GM23248 (cell line): ENCODE measurements at regions not wholly inside any gene's neighbourhood (a gene's known extent, or its start where the extent isn't known, plus 50 kb on each side); places are given as distances from the start of the nearest gene placed in this dataset.

Experiments
- EZH2 ChIP-seq: fragments of 200-600 bp; sonication (generic); IDR thresholded peaks from 2 replicates; pipeline ENCODE4 v1.6.1; 2018; ENCODE audit warnings: antibody characterized with exemption, mild to moderate bottlenecking; ENCODE audit not compliant: insufficient read depth, poor library complexity, severe bottlenecking
- EZH2phosphoT487 ChIP-seq: fragments of 200-600 bp; sonication (generic); IDR thresholded peaks from 2 replicates; pipeline ENCODE4 v1.6.1; 2018; ENCODE audit warnings: antibody characterized with exemption, moderate library complexity, mild to moderate bottlenecking, low read depth; ENCODE audit not compliant: insufficient read depth

GRCh38 chr3:62975566-62975965 lies 100.3 kb upstream of the CADPS start:
- TF ChIP-seq EZH2 (no peak), EZH2phosphoT487 (no peak)
